ENCODE measurements at regions not wholly inside any gene's neighbourhood (a gene's known extent, or its start where the extent isn't known, plus 50 kb on each side); places are given as distances from the start of the nearest gene placed in this dataset.
"Not testable (repeated sequence)": the region's sequence is repeated elsewhere in the genome, so short reads cannot be mapped to it uniquely, and the experiment has no call there.

DNA sequence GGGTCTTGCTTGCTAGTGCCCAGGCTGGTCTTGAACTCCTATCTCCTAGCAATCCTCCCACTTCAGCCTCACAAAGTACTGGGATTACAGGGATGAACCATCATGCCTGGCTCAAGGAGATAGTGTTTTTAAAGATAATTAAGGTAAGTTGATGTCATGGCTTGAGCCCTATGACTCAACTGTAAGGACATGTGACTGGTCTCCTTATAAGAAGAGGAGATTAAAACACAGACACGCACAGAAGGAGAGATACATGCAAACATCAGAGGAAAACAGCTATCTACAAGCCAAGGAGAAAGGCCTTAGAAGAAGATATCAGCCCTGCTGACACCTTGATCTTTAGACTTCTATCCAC is 220.4 kb upstream of the GADL1 start:
- TF ChIP-seq, protein P1, sequence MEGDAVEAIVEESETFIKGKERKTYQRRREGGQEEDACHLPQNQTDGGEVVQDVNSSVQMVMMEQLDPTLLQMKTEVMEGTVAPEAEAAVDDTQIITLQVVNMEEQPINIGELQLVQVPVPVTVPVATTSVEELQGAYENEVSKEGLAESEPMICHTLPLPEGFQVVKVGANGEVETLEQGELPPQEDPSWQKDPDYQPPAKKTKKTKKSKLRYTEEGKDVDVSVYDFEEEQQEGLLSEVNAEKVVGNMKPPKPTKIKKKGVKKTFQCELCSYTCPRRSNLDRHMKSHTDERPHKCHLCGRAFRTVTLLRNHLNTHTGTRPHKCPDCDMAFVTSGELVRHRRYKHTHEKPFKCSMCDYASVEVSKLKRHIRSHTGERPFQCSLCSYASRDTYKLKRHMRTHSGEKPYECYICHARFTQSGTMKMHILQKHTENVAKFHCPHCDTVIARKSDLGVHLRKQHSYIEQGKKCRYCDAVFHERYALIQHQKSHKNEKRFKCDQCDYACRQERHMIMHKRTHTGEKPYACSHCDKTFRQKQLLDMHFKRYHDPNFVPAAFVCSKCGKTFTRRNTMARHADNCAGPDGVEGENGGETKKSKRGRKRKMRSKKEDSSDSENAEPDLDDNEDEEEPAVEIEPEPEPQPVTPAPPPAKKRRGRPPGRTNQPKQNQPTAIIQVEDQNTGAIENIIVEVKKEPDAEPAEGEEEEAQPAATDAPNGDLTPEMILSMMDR (IDR thresholded peaks at IDR 0.05; ENCODE audit: insufficient read depth, missing control alignments) = no peak
- DNase-seq (ENCODE audit: insufficient read length, low spot score) (no peak), FAIRE-seq (no peak)

DNA sequence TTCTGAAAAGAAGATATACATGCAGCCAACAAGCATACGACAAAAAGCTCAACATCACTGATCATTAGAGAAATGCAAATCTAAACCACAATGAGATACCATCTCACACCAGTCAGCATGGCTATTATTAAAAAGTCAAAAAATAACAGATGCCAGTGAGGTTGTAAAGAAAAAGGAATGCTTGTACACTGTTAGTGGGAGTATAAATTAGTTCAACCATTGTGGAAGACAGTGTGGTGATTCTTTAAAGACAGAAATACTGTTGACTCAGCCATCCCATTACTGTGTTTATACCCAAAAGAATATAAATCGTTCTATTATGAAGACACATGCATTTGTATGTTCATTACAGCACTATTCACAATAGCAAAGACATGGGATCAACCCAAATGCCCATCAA is 221.1 kb upstream of the GADL1 start:
- FAIRE-seq = not testable (repeated sequence)

DNA sequence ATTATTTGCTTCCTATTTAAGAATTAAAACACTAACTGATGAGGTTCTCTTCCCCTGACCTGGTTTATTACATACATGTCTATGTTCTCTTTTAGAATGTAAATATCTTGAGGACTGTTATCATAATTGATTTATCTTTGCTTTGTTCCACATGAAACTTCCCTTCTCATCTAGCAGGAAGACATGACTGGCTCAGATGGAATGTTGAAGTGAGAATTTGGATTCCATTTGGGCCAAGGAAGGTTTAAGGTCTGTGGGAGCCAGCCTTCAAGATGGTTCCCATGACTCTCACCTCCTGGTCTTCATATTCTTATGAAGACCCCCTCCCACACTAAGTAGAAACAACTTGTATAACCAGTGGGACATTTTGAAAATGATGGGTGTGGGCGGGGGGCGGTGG is 222.2 kb upstream of the GADL1 start:
- TF ChIP-seq, protein P1 (IDR thresholded peaks at IDR 0.05; ENCODE audit: insufficient read depth, missing control alignments) = no peak
- FAIRE-seq (no peak), DNase-seq (ENCODE audit: insufficient read length, low spot score) (no peak)

More for the DNA sequence above, 221.1 kb upstream of the GADL1 start:
- not testable (repeated sequence) for DNase-seq (ENCODE audit: insufficient read length, low spot score)

DNA sequence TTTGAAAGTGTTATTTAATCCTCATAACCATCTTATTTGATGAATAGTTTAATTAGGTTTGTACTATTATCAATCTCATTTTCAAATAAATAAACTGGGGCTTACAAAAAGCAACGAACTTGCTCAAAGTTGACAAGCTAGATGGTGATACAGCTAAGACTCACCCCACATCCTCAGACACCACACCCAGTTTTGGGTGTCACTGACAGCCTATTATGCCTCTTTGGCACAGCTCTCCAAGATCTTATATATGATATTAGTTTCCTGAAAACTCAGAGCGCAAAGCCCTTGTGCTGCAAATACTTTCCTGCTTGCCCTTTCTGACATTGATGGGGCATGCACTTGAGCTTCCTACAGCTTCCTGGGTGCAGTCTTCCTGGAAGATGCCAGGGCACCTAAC is 223.4 kb upstream of the GADL1 start:
- TF ChIP-seq, protein P1 (IDR thresholded peaks at IDR 0.05; ENCODE audit: insufficient read depth, missing control alignments) = no peak
- DNase-seq (ENCODE audit: insufficient read length, low spot score) (no peak), FAIRE-seq (no peak)

DNA sequence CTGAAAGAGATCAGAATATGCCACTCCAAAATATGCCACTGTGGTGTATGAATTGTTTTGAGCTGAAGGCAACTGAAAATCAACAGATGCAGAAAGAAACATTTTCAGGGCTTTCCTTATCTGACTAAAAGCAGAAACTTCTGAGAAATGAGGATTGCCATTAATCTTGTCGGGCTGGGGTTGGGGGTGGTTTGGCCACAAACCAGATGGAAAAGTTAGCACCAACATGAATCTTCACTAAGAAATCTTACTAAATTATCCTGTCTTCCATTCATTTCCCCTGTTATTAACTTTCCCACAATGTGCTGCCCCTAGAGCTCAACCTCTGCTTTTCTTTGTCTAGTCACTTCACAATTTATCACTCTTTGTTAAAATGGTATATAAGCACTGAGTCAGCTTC is 229.9 kb upstream of the GADL1 start:
- TF ChIP-seq, protein P1 (IDR thresholded peaks at IDR 0.05; ENCODE audit: insufficient read depth, missing control alignments) = no peak
- no peak for FAIRE-seq
- no peak for DNase-seq (ENCODE audit: insufficient read length, low spot score)

DNA sequence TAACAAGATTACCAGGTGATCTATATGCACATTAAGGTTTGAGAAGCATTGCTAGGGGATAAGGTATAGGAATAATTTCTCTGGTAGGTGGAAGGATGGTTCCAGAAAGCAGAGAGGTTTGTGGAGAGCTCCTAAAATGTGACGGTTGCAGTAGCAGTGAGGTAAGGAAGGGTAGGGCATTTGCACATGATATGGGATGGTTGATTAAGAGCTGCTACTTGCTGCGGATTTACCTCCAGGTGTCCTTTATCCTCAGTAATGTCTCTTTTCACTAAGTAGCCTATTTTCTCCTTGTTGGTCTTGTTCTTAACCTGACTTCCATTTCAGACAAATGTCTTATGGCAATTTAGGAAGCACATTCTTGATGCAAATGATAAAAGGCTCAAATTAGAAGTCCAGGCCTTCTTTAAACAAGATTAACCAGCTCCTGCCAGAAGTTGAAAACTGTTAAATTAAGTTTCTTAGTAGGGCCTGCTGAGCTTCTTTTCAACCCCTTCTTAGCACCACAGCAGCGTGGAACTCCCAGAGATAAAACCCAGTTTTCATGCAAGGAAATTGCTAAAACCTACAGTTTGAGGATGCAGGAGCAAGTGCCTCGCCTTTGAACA is 231.1 kb upstream of the GADL1 start:
- no peak for DNase-seq (ENCODE audit: insufficient read length, low spot score)
- no peak for FAIRE-seq

DNA sequence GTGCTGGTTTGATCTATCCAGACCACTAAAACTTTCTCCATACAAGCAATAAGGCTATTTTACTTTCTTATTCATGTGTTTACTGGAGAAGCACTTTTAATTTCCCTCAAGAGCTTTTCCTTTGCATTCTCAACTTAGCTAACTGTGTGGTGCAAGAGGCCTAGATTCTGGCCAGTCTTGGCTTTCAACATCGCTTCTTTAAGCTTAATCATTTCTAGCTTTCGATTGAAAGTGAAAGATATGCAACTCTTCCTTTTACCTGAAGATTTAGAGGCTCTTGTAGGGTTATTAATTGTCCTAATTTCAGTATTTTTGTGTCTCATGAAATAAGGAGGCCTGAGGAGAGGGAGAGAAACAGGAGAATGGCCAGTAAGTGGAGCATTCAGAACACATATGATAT is 234.8 kb upstream of the GADL1 start:
- DNase-seq (ENCODE audit: insufficient read length, low spot score) (no peak), FAIRE-seq (no peak)
- TF ChIP-seq, protein P1 (IDR thresholded peaks at IDR 0.05; ENCODE audit: insufficient read depth, missing control alignments) = no peak

More for the DNA sequence above, 231.1 kb upstream of the GADL1 start:
- TF ChIP-seq, protein P1 (IDR thresholded peaks at IDR 0.05; ENCODE audit: insufficient read depth, missing control alignments) = no peak

Data from D721Med (cell line).